ENCODE measurements at regions not wholly inside any gene's neighbourhood (a gene's known extent, or its start where the extent isn't known, plus 50 kb on each side); places are given as distances from the start of the nearest gene placed in this dataset.

- TF ChIP-seq POLR2AphosphoS5 (IDR thresholded peaks at IDR 0.05; ENCODE audit: low read depth, low read length) (no peak), POLR2A (IDR thresholded peaks at IDR 0.05; ENCODE audit: low read depth, low read length) (no peak), TAF1 (IDR thresholded peaks at IDR 0.05; ENCODE audit: borderline replicate concordance, low read depth, low read length) (no peak)
These were observed 559.9 kb upstream of the PBX1 start for GRCh38 chr1:163999131-163999530.

Measured in GM12892 (cell line).